Vagina (tissue), 2 donors: ENCODE measurements at regions not wholly inside any gene's neighbourhood (a gene's known extent, or its start where the extent isn't known, plus 50 kb on each side); places are given as distances from the start of the nearest gene placed in this dataset.

Experiments
- DNase-seq, 2 donors: peaks; one replicate each; pipeline ENCODE4 v3.0.0-alpha.2; 2017; ENCODE audit errors: extremely low spot score in 2 of 2
- H3K27ac ChIP-seq: fragments of 200-600 bp; sonication (generic); one replicate; pipeline ENCODE4 v1.5.1; 2019
- H3K27me3 ChIP-seq: fragments of 200-600 bp; sonication (generic); one replicate; pipeline ENCODE4 v1.5.1; 2019
- H3K36me3 ChIP-seq, 2 donors: fragments of 200-600 bp; sonication (generic); one replicate each; pipeline ENCODE4 v1.5.1; 2017 to 2019
- H3K4me1 ChIP-seq: fragments of 200-600 bp; sonication (generic); one replicate; pipeline ENCODE4 v1.5.1; 2019
- H3K4me3 ChIP-seq, 2 donors: fragments of 200-600 bp; sonication (generic); 1 replicate in 1 of 2; 2 replicates in 1 of 2; pipeline ENCODE4 v1.5.1; 2016 to 2019
- H3K9me3 ChIP-seq: fragments of 200-600 bp; sonication (generic); one replicate; pipeline ENCODE4 v1.5.1; 2019
- POLR2A ChIP-seq, 2 donors: fragments of 450-650 bp; IDR thresholded peaks; one replicate each; pipeline ENCODE4 v1.6.1; 2017; ENCODE audit warnings: antibody characterized with exemption in 2 of 2, mild to moderate bottlenecking in 2 of 2, moderate library complexity in 2 of 2
- POLR2AphosphoS5 ChIP-seq, 2 donors: sonication (generic); formaldehyde crosslinking; IDR thresholded peaks; one replicate each; pipeline ENCODE4 v1.9.0; 2017; ENCODE audit warnings: antibody characterized with exemption in 2 of 2, mild to moderate bottlenecking in 2 of 2, low read depth in 1 of 2; ENCODE audit not compliant: insufficient read depth in 1 of 2
- intact Hi-C: fragments of 100-400 bp; cut with DNase I; formaldehyde crosslinking; loops from one replicate; pipeline ENCODE4 v1.15.1; 2023
- TF ChIP-seq, protein P1 (sequence below), 3 experiments: fragments of 450-650 bp in 2 of 3; fragments of 200-600 bp in 1 of 3; sonication (generic) in 1 of 3; IDR thresholded peaks; one replicate each; pipeline ENCODE4 v1.5.1; 2017 to 2019; ENCODE audit warnings: antibody characterized with exemption in 3 of 3, mild to moderate bottlenecking in 2 of 3, moderate library complexity in 2 of 3

DNA sequence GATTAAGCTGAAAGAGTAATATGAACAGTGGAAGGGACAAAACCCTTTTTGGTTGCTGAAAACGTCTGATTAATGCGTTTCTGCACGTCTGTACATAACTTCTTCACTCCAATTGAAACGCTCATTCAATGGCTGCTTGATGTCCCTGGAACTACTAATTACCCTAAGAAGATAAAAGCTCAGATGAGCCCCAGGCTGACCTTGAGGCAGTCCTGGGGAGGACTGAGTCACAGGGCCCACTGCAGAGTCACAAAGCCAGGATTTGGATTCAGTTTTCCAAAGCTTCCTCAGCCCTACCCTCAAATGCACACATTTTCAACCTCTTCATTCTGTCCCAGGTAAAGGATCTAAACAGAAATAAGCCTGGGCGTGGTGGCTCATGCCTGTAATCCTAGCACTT lies 75.0 kb upstream of the FLT1 start:
- H3K4me3 ChIP-seq, result no peak overlapping the region

DNA sequence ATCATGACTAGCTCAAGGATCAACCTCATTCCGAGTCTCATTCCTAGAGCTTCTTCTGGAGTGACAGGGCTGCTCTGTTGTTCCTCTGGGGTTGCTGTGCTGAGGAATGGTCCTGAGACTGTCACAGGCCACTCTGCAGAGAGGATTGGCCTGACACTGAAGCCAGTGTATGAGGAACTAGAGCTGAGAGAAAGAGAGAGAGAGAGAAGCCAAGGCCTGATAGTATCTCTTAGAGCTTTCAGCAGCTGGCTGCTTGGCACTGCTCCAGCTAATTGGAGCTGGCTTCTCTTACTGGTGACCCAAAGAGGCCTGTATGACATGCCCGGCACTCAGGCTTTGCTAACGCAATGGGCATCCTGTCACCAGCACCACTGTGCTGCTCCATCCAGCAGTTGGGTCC lies 73.4 kb upstream of the FLT1 start:
- Histone ChIP-seq H3K4me3 (no peak overlapping the region), H3K27ac (no peak overlapping the region), H3K4me1 (no peaks in the 10 kb centered on the region), H3K27me3 (no peaks in the 10 kb centered on the region), H3K36me3 (no peaks in the 10 kb centered on the region), H3K9me3 (no peaks in the 10 kb centered on the region)
- DNase-seq, result no peak
- intact Hi-C loops, result no loop called here
- TF ChIP-seq, protein P1, sequence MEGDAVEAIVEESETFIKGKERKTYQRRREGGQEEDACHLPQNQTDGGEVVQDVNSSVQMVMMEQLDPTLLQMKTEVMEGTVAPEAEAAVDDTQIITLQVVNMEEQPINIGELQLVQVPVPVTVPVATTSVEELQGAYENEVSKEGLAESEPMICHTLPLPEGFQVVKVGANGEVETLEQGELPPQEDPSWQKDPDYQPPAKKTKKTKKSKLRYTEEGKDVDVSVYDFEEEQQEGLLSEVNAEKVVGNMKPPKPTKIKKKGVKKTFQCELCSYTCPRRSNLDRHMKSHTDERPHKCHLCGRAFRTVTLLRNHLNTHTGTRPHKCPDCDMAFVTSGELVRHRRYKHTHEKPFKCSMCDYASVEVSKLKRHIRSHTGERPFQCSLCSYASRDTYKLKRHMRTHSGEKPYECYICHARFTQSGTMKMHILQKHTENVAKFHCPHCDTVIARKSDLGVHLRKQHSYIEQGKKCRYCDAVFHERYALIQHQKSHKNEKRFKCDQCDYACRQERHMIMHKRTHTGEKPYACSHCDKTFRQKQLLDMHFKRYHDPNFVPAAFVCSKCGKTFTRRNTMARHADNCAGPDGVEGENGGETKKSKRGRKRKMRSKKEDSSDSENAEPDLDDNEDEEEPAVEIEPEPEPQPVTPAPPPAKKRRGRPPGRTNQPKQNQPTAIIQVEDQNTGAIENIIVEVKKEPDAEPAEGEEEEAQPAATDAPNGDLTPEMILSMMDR (IDR thresholded peaks at IDR 0.05), result no peak
- TF ChIP-seq POLR2A (IDR thresholded peaks at IDR 0.05), result no peak
- no peak for TF ChIP-seq POLR2AphosphoS5 (IDR thresholded peaks at IDR 0.05; ENCODE audit: insufficient read depth in 1 of 2, low read depth in 1 of 2)

More for the DNA sequence above, 75.0 kb upstream of the FLT1 start:
- no peaks in the 10 kb centered on the region for H3K27me3 ChIP-seq
- intact Hi-C loops, result no loop called here
- H3K36me3 ChIP-seq, result no peaks in the 10 kb centered on the region
- H3K4me1 ChIP-seq, result no peaks in the 10 kb centered on the region
- no peak overlapping the region for H3K27ac ChIP-seq
- no peak for DNase-seq
- TF ChIP-seq POLR2A (IDR thresholded peaks at IDR 0.05) (no peak), POLR2AphosphoS5 (IDR thresholded peaks at IDR 0.05; ENCODE audit: insufficient read depth in 1 of 2, low read depth in 1 of 2) (no peak)
- TF ChIP-seq, protein P1 (IDR thresholded peaks at IDR 0.05), result no peak
- H3K9me3 ChIP-seq, result no peaks in the 10 kb centered on the region

DNA sequence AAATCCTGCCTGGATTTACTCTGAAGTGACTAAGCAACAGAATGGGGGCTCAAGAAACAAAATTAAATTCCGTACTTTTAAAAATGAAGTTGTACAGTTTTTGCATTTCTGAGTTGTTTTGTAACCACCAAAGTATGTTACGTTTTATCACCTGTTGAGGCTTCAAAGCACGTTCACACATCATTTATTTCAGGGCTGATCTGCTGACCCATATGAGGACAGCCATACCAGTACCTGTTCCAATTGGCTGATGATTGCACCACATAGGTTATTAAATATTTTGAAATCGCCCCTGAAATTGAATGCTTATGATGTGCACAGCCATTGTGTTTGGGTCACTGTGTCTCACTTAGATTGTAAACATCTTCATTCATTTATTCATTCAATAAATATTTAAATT lies 72.0 kb upstream of the FLT1 start:
- TF ChIP-seq, protein P1 (IDR thresholded peaks at IDR 0.05), result no peak
- no peak for TF ChIP-seq POLR2AphosphoS5 (IDR thresholded peaks at IDR 0.05; ENCODE audit: insufficient read depth in 1 of 2, low read depth in 1 of 2)
- no peak for TF ChIP-seq POLR2A (IDR thresholded peaks at IDR 0.05)
- H3K4me3 ChIP-seq, result no peak overlapping the region
- intact Hi-C loops, result no loop called here
- no peaks in the 10 kb centered on the region for H3K36me3 ChIP-seq
- no peaks in the 10 kb centered on the region for H3K4me1 ChIP-seq
- no peak for DNase-seq
- no peak overlapping the region for H3K27ac ChIP-seq
- no peaks in the 10 kb centered on the region for H3K9me3 ChIP-seq
- no peaks in the 10 kb centered on the region for H3K27me3 ChIP-seq

DNA sequence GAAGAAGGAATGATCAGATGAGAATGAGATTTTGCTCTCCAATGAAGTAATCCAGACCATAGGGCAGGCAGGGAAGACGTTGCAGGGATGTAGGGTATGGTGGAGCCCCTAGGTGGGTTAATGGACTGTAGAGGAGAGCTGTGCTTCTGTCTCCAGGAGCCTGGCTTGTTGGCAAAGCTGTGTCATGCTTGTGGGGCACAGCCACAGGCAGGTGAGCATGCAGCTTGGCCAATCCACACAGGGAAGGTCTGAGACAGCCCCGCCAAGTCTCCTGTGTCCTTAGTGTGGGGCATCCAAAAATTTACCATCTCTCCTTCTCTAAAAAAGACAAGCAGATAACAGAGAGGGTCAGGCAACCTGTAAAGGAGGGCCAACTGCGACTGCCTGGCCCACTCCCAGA lies 71.4 kb upstream of the FLT1 start:
- Histone ChIP-seq H3K36me3 (no peaks in the 10 kb centered on the region), H3K4me1 (no peaks in the 10 kb centered on the region), H3K4me3 (no peak overlapping the region), H3K27ac (no peak overlapping the region), H3K27me3 (no peaks in the 10 kb centered on the region), H3K9me3 (no peaks in the 10 kb centered on the region)
- intact Hi-C loops, result no loop called here
- TF ChIP-seq, protein P1 (IDR thresholded peaks at IDR 0.05), result no peak
- TF ChIP-seq POLR2A (IDR thresholded peaks at IDR 0.05) (no peak), POLR2AphosphoS5 (IDR thresholded peaks at IDR 0.05; ENCODE audit: insufficient read depth in 1 of 2, low read depth in 1 of 2) (no peak)
- no peak for DNase-seq

DNA sequence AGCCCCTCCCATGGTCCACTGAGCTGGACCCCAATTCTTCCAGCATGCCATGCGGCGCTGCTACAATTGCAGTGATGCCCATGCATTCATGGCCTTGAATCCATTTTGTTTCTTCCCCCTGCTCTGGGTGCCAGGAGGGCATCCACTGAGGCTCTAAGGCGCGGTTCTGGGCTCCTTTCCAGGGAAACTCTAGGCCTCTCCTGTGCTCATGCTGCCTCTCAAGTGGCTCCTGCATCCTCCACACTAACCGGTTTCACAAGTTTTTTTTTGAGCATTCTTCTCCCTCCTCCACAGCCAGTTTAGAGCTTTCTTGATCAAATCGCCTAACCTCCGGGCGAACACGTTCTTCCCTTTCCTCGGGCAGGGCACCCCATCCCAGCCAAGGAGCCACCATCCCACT lies 69.1 kb upstream of the FLT1 start:
- Histone ChIP-seq H3K9me3 (no peaks in the 10 kb centered on the region), H3K36me3 (no peaks in the 10 kb centered on the region), H3K4me1 (no peaks in the 10 kb centered on the region), H3K27me3 (no peaks in the 10 kb centered on the region), H3K27ac (no peak overlapping the region), H3K4me3 (no peak overlapping the region)
- intact Hi-C loops, result no loop called here
- DNase-seq, result no peak
- TF ChIP-seq POLR2AphosphoS5 (IDR thresholded peaks at IDR 0.05; ENCODE audit: insufficient read depth in 1 of 2, low read depth in 1 of 2) (no peak), POLR2A (IDR thresholded peaks at IDR 0.05) (no peak)
- TF ChIP-seq, protein P1 (IDR thresholded peaks at IDR 0.05), result no peak
